ENCODE measurements at regions not wholly inside any gene's neighbourhood (a gene's known extent, or its start where the extent isn't known, plus 50 kb on each side); places are given as distances from the start of the nearest gene placed in this dataset.
A peak's percentile ranks its signal among the peaks of the same experiment; 100 is the strongest.

DNA sequence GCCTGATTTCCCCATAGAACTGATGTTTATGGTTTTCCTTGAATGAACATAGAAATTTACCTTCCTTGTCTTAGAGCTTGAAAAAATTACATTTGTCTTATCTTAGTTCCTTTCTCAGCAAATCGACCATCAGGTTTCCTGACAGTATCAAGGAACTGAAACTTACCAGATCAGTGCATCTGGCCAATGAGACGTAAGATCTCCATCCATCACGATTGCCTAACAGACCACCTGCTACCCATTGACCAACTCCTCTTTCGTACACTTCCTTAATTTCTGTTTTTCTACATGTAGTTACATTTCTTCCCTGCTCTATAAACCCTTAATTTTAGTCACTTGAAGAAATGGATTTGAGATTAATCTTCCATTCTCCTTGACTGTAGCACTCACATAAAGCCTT is 57.4 kb upstream of the TMPRSS15 start:
- FAIRE-seq (no peak), DNase-seq (ENCODE audit: low spot score) (no peak)

DNA sequence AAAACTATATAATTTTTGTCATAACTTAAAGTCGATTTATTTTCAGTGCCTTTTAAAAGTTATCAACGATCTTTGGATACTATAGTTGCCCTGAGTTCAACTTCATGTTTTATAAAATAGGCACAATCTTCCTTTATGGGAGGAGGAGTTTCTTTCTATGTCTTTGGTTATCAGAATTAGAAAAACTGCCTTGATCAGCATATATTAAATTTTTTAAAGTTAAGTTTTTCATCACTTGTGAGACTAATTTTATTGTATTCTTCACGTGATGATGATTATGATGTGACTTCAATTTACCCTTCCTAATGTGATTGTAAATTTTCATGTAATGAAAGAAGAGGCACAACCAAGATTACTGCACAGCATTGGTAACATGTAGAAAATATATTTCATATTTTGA is 58.2 kb upstream of the TMPRSS15 start:
- FAIRE-seq = no peak

DNA sequence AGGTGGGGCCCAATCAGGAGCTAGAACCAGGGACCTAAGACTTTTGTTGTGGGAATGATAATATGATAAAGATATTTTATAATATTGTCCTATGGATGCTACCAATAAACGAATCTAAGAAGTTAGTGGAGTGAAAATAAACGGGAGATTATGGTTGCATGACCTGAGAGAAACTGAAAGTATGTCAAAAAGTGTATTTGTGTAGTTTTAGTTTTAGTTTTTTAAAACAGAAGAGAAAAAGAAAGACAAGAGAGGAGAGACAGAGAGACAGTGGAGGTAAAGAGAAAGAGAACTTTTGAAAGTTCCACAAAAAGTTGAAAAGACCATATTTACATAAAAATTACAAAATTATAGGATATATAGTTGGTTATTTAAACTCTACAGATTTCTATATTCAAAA is 64.1 kb upstream of the TMPRSS15 start:
- FAIRE-seq = no peak

More for the DNA sequence above, 58.2 kb upstream of the TMPRSS15 start:
- no peak for DNase-seq (ENCODE audit: low spot score)

DNA sequence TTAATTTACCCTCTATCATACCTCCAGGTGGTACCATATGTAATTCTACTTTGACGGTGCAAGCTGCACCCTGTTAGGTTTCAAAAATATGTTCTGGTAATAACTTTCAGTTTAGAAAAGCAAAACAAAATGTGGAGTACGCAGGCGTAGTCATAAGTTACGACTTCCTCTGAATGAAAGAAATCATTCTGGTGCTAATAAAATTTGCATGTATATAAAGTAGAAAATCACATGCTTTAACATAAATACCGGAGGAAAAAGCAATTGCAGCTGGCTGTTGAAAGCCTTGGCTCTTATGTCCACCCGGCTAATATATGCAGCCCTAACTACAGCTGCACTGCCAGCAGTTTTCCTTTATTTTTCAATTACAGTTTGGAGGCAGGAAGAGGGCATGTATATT is 65.2 kb upstream of the TMPRSS15 start:
- FAIRE-seq = no peak
- no peak for DNase-seq (ENCODE audit: low spot score)

More for the DNA sequence above, 64.1 kb upstream of the TMPRSS15 start:
- DNase-seq (ENCODE audit: low spot score) = no peak

DNA sequence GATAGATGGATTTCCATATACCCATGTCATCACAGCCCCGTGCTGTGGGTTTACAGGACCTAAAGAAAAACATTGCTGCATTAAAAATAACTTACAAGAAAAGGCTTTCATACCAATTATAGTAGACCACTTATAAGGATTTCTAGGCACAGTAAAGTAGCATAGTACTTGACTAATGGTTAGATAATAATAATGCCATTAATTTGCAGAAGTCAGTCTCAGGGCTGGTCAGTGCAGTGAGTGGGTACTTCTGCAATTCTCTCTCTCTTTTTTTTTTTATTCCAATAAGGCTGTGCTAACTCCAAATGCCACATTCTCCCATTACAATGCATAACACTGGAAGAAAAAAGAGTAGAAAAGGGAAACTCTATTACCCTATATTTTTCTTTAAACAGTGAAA is 73.1 kb upstream of the TMPRSS15 start:
- DNase-seq (ENCODE audit: low spot score) (no peak), FAIRE-seq (no peak)

DNA sequence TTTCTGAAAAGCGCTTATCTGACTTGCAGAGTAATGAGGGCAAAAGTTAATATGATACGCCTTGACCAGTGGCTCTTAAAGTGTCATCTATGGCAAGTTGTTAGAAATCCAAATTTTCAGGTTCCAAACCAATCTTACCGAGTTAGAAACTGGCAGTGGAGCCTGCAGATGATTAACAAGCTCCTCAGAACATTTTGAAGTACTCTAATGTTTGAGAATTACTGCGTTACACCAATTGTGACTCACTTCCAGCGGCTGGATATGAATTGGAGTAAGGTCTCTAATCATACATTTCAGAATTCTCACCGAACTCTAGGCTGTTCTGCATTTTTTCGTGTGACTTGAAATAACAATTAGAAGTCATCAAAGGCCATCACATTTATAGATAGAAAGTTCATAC is 73.5 kb upstream of the TMPRSS15 start:
- no peak for DNase-seq (ENCODE audit: low spot score)
- no peak for FAIRE-seq

DNA sequence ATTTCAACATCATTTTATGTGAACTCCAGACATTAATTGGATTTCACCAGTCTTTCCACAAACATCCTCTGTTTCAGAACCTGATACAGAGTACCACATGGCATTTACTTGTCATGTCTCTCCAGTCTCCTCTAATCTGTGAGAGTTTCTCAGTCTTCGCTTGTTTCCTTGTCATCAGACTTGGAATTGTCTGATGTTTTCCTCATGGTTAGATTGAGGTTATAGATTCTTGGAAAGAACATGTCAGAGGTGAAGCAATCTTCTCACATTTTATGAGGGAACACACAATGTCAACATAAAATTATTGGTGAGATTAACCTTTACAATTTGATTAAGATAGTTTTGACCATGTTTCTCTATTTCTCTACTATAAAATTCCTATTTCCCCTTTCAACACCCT is 74.9 kb upstream of the TMPRSS15 start:
- DNase-seq (ENCODE audit: low spot score) (no peak), FAIRE-seq (no peak)

DNA sequence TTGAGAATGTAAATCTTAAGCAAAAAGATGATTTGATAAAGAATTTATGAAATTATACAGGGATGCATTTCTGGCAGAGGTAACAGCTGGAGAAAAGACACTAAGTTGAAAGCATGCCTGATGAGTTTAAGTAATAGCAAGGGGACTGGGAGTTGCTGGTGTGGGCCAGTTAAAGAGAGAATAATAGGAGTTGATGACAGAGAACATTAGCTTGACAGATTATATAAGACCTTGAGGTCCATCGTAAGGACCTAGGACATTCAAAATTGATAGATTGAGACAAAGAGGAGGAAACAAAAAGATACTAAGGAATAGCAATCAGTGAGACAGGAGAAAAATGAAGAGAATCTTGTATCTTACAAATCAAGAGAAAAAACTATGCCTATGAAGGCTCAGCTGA is 84.7 kb upstream of the TMPRSS15 start:
- FAIRE-seq (no peak), DNase-seq (ENCODE audit: low spot score) (no peak)

DNA sequence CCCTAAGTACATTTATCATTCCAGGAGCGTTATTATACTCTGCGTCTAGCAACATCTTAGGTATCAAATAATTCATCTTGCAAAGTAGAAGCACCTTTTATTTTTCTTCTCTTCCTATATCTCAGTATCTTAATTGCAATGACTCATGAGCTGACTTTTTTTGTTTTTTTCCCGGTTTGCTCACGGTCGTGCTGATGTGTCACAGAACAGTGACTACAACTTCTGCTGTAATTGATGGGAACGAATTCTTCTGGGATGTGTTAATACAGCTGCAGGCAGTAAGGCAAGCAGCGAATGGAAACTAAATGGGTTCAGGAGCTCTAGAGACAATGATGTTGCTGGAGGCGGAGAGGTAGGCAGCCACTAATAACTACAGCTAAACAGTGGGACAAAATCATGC is 89.8 kb upstream of the TMPRSS15 start:
- peak; percentile 19 for DNase-seq (ENCODE audit: low spot score)

DNA sequence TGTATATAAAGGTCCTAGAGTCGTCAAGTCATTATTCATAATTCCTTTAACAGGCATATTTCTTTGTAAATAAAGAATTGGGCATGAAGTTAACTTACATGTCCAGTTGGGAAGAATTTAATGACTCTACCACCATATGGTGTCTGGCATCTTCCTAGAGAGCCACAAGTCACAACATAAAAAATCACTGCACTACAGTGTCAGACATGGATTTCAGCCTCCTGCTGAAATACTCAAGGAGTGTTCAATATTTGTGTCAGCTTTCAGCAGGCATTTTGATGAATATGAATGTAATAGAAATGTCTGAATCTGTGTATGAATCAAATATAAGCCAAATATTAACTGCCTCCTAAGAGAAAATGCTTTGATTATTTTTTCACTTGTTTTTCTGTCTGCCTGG is 91.9 kb upstream of the TMPRSS15 start:
- FAIRE-seq (no peak), DNase-seq (ENCODE audit: low spot score) (no peak)

More for the DNA sequence above, 89.8 kb upstream of the TMPRSS15 start:
- no peak for FAIRE-seq

DNA sequence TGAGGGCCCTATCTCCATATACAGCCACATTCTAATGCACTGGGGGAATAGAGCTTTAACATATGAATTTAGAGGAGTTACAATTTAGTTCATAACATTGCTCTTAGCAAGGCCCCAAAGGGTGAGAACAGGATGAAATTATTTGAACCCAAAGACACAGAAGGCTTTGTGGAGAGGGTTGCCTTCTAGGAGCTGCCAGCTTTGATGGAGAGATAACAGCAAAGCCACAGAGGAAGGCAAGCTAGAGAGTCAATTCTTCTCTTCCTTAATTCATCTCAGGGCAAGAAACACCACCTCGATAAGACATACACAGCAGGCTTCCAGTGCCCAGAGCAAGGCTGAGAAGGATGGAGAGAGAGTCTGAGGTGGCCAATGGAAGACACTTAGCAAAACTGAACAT is 94.8 kb upstream of the TMPRSS15 start:
- FAIRE-seq (no peak), DNase-seq (ENCODE audit: low spot score) (no peak)

DNA sequence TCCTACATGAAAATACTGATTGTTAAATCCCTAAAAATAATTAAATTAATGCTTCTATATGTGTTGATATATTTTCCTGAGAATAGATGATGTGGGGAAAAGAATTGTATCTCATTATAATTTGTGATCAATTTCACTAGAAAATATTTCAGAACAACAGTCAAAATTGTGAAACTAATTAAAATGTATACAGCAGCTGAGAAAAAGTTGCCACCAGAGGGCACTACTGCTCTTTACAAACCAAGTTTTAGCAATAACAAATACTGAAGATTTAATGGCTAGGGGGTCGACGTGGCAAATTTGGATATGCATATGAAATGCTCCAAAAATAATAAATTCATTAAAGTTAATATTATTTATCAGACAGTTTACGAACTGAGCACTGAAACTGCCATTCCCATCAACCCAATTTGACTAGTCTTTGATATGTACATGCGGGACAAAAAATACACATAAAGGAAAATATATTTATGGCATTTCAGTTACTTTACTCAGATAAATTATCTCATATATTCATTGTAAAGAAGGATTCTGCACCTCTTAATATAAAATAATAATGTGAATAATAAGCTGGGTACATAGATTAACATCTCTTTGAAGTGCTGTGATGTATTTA is 96.3 kb upstream of the TMPRSS15 start:
- DNase-seq (ENCODE audit: low spot score) = no peak
- peak; percentile 60 for FAIRE-seq

DNA sequence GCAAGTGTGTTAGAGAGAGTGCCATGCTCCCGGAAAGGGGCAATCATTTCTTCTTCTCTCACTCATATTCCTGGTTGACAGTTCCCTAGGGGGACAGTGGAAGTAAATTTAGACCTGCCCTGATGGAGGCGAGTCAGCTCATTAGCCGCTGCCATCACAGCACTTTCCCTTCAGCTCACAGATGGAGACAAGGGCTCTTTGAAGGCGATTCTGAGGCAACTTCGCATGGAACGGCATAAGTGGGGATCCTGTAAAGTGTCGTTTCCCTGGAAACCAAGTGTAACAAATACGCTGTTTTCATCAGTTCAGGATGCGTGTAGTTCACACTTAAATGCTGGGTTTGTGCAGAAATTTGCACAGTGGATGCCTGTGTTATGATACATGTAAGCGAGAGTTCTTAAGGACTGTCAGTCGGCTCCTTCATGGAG is 114.5 kb upstream of the TMPRSS15 start:
- FAIRE-seq (no peak), DNase-seq (ENCODE audit: low spot score) (no peak)

DNA sequence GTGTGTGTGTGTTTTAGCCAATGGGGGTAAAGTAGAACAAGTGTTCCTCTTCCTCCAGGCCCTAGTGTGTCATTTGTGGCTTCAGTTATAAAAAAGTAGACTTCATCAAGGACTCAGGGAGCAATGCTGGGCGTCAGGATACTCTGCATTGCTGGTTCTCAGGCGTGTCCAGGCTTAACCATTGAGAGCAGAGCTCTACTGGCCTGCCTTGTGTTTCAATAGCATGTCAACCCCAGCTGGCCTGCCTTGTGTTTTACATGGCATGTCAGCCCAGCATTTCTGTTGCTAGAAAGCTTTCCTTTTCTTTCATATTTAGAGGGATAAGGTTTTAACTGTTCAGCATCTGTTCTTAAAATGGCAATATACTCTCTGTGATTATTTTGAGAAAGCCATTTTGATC is 117.6 kb upstream of the TMPRSS15 start:
- DNase-seq (ENCODE audit: low spot score) (no peak), FAIRE-seq (no peak)

DNA sequence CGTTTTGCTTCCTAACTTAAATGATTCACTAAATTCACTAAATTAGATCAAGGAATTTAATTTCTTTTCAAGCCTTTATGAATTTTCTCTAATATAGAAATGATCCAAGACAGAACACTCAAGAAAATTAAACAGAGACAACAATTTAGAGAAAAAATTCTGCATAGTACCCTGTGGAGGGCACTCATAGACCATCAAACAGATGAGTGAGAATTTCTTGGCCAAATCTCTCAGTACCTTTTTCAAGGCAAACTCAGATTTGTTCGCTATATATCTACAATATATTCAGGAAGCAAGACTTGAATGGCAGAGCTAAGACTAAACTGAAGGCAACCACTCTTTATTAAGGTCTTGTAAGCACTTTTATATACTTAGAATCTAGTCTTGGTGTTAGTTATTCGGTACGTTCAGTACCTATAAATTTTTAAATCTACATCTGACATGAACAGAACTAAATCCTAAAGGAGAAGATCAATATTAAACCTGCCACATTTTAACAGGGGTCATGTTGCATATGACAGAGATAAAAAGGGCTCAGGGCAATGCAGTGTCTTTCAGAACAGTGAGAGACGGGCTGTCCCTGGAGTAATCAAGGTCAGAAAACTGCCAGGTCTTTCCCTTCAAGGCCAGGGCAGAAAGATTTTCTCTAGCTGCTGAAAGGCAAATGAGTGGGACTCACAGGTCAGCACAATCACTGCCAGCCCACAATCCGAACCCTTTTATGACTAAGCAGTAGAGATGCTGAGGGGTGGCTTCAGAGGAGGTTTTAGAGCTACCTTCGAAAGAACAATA is 118.8 kb upstream of the TMPRSS15 start:
- DNase-seq (ENCODE audit: low spot score) (no peak), FAIRE-seq (no peak)

DNA sequence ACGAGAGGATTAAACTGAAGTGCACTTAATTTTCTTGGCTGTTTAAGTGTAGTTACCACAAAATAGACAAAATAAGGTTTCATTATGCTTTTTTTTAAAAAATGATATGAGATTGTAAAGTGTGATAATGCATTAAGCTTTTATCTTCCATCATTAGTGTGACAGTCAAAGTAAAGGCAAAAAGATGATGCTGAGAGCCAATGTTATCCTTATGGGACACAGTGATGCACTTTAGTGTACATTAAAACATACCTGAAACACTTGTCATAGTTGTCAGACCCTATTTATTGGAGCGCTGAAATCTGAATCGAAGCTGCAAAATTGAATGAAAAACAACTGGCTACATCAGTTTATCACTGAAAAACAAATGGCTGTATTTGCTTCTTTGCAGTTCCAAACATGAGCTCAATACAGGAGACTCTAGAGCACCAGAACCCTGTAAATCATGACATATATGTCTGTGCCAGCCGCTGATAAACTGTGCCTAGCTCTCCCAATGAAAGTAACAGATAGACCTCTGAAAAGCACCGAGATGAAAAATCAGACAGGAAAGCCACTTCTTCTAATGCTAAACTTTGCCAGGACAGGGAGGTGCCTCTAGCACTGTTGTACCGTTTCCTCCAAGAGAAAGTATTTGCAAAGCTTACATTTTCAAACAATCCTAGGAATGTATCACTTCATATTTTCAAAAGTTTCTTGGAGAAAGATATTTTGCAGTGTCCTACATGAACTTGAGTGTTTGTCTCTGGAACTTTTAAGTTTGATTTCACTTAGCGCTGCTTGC is 120.7 kb upstream of the TMPRSS15 start:
- DNase-seq (ENCODE audit: low spot score) (no peak), FAIRE-seq (no peak)

DNA sequence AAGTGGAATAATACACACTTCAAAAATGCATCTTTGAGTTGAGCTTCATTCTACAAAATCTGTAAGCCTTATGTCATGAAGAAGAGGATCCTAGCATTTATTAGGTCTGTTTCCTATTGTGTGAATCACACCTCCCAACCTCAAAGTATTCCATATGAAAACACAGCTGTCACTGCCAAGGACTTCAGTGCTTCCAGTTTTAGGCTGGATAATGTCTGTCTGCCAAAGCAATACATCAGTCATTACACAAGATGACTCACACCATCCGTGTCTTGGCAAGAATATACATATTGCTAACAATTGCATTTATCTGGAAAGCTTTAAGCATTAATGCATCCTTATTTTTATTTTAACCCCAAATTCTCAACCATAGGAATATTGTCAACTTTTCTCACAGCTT is 125.7 kb upstream of the TMPRSS15 start:
- FAIRE-seq (no peak), DNase-seq (ENCODE audit: low spot score) (peak; percentile 6)

DNA sequence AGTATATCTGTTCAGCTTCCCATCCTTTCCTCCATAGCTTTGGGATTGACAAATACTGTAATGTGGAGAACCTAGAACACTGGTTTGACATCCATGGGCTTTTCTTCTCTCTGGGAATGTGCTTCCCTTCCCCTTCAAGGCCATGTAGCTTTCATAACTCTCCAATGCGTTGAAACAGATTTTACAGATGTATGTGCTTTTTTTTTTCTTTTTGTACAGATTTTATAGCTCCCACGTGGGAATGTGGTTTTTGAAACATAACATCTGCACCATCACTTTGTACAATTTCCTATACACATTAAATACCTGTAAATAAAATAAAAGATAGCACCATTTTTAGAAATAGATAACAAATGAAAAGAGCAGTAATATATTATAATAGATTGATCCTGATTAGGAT is 138.5 kb upstream of the TMPRSS15 start:
- FAIRE-seq (no peak), DNase-seq (ENCODE audit: low spot score) (no peak)

DNA sequence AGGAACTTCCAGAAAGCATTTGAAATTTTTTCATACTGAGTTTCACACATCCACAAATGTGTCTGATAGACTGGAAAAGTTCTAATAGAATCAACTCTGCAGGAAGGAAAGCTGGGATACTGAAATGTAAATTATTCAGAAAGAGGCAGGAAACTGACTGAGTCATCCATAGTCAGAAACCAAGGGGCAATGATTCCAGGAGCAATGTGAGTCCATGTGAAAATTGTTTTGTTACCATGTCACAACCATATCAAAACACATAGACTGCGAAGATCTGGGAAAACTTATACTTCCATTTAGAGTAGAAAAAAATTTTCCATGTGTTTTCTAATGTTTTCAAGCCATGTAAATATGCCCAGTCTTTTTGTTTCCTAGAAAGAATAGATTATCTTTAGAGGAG is 142.3 kb upstream of the TMPRSS15 start:
- FAIRE-seq (no peak), DNase-seq (ENCODE audit: low spot score) (no peak)

DNA sequence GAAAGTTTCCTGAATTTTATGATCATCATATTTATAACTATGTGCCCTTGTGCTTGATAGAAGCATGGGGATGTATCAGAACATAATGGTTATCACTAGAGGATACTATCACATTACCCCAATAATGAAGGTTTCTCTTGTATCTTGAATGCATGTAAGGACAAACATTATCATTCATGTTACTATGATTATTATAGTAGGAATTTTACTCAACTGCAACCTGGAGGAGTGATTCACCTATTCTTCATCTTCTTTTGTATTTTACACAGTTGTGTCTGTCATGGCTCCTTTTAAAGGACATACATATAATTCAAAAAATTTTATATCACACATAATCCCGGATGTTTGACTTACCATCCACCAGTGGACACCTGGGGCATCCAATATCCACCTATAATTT is 143.8 kb upstream of the TMPRSS15 start:
- FAIRE-seq (no peak), DNase-seq (ENCODE audit: low spot score) (no peak)

DNA sequence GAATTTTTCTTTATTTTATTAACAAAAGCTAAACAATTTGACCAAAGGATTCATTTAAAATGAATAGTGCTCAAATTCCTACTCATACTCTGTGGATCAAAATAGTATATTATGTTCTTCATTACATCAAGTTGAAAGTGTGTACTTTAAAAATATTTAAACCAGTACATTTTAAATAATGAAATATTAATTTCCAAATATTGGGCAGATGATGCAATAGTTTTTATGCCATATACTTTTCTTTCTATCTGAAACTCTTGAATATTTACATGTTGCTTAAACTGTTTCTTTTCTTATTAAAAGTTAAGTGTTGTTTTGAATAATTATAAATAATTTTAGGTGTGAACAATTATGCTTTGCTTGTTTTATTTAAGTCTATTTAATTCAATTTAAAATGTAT is 144.7 kb upstream of the TMPRSS15 start:
- peak; percentile 59 for FAIRE-seq

DNA sequence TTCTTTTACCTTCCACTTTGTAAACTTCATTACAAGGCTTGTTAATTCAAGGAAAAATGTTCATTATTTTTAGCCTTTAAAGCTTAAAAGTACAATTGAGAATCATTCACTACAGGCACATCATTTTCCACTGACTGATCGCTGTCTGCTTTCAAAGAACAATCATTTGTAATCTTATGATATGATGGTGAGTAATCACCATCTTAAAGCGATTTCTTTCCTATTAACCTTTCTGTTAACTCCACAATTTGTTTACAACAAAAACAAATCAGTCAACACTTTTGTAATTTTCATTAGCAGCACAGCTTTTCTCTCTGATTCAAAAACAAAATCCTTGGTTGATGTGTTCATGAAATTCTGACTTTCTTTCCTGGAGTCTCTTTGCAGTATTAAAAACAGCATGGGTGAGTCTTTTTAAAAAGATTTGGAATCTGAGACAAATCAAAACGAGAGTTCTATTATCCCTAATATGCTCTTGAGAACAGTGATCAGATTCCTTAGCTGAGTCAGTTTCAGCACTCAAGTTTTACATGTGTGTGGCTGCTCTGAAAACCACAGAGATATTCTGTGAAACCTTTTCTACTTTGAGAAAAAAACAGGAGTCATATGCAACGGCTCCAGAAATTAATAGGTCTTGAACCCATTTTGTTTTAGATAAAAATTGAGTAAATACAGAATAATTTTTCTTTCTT is 145.8 kb upstream of the TMPRSS15 start:
- no peak for DNase-seq (ENCODE audit: low spot score)
- no peak for FAIRE-seq

More for the DNA sequence above, 144.7 kb upstream of the TMPRSS15 start:
- DNase-seq (ENCODE audit: low spot score) = no peak

All from RCC 7860 (cell line).